ENCODE measurements at regions not wholly inside any gene's neighbourhood (a gene's known extent, or its start where the extent isn't known, plus 50 kb on each side); places are given as distances from the start of the nearest gene placed in this dataset.
A peak's percentile ranks its signal among the peaks of the same experiment; 100 is the strongest.

DNA sequence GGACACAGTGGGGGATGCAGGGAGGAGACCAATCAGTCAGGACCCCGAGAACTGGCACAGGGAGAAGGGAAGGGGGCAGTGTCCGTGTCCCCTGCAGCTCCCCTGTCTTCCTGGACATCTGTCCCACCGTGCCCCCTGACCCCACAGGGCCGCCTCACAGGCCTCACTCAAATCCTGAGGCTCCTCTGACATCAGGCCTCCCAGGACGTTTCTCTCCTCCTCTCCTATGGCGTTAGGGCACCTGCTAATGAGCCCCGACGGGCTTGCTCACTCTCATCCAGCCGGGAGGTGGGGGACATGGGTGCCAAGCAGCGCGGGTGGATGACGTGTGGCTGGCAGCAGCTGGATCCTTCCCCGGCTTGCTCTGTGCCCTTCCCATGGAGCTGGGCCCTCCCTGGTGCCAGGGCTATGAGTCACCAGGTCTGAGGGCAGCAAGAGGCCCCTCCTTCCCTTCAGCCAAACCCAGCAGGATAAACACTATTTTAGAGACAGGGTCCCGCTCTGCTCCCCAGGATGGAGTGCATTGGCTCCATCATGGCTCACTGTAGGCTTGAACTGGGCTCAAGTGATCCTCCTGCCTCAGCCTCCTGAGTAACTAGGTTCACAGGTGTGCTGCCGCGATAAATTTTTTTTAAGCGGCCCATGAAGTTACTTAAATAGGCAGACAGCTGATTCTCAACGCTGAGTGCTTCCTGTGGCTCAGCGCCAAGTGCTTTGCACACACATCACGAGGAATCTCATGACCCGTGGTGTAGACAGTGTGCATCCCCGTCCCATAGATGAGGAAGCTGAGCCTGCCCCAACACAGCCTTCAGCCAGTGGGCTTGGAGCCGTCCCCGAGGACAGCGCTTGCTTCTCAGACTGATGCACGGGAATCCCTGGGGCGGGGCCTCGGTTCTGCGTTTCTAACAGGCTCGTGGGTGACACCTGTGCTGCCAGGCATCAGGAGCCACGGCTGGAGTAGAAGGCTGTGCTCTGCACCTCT, 64.5 kb upstream of the HDAC4 start:
- FAIRE-seq: peak; percentile 79

DNA sequence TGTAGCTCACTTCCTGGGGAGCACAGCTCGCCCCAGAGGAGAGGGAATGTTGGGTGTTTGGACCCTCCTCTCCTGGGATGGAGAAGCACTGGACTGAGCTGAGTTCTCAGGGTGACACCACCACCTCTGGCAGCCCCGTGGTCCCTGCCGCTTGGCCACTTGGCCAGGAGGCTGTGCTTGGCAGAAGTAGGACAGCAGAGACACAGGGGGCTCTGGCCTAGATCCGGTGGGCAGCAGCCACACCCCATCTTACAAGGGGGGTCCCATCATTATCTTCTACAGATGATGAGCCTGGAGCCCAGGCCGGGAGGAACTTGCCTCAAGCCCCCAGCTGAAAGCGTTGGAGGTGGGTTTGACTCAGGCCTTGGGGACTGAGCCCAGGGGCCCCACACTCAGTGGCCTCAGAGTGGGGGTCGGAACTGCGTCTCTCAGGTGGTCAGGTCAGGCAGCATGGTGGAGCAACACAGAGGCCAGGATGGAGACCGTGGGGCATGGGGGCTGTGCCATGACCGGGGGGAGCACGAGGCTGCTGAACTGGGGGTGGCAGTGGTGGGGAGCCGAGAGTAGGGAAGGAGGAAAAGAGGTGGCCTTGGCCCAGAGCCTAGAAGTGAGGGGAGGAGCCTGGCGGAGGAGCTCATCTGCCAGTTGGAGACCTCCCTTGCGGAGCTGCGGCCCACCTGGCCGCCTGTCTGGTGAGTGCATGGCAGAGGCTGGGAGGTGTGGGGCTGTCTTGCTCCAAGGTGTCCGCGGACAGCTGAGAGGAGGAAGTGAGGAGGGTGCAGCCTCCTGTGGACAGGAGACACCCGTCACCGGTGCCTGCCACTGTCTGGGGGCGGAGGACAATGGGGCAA, 63.6 kb upstream of the HDAC4 start:
- DNase-seq (ENCODE audit: low spot score): no peak
- FAIRE-seq: no peak

More for the DNA sequence above, 64.5 kb upstream of the HDAC4 start:
- DNase-seq (ENCODE audit: low spot score): peak; percentile 96

DNA sequence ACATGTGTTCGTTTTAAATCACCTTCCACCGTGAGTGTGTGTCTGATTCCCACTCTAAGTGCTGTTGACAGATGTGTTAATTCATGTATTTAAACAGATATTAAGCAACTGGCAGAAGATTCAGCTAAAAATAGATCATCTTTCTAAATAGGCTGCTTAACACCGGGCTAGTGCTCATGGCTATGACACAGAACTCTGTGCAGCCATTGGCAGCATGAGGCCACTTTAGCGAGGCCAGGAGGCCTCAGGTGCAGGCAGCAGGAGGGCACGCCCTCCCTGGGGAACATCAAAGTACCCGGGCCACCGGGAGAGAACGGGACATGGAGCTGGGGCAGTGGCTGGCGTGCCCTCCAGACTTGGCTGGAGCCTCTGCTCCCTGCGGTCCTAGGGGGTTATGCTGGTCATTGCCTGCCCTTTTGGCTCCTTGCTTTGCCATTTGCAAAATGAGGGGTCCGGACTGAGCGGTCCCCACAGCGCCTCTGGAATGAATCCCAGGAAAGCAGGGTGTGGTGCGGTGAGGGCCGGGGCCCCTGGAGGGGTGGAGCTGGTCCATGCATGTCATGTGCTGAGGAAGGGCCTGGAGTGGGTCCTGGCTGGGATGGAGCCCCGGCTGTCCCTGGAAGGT, 62.8 kb upstream of the HDAC4 start:
- FAIRE-seq: no peak
- DNase-seq (ENCODE audit: low spot score): no peak

DNA sequence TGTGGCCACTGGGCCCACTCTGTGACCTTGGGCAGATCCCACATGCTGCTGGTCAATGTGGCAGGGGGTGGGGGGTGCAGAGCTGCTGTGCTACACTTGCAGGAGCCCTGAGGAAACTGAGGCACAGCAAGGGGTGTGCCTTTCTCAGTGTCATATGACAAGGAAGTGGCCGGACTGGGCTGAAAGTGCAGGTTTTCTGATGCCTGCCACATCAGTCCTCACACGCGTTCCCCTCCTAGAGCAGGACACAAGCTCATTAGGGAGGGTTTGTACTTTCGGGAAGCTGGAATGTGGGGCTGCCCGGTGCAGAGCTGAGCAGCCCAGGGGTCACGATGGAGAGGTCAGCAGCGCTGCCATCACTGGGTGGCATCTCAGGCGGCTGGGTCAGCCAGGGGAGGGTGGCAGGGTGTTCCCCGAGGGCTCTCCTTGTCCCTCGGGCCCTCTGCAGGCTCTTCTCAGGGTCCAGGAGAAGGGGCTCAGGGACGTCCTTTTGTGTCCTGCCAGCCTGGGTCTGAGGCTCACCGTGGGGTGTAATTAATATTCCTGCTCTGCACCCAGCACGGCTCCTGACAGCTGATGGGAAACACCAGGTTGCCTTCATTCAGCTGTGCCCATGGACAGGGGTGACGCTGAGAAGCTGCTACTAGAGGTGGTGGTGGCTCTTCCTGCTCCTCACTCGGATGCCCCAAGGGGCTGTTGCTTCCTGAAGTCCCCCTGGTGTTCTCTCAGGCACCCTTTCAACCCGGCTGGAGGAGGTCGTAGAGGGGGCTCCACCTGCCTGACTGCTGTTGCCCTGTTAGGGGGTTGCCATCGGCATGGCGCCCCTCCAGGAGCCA, 62.1 kb upstream of the HDAC4 start:
- no peak for FAIRE-seq
- DNase-seq (ENCODE audit: low spot score): no peak

DNA sequence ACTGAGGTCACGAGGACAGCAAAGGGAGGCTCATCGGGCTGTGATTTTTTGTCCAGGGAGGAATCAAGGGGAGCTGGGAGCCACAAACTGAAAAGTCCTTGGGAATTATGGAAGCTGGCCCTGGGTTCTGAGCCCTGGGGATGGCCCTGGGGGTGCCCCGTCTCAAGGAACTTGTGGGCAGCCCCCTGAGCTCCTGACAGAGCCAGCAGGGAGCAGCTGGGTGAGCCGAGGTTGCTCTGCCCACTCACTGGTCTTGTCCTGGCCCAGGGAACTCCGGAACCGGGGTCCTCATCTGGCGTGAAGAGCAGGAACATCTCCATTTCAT, 61.3 kb upstream of the HDAC4 start:
- no peak for FAIRE-seq

DNA sequence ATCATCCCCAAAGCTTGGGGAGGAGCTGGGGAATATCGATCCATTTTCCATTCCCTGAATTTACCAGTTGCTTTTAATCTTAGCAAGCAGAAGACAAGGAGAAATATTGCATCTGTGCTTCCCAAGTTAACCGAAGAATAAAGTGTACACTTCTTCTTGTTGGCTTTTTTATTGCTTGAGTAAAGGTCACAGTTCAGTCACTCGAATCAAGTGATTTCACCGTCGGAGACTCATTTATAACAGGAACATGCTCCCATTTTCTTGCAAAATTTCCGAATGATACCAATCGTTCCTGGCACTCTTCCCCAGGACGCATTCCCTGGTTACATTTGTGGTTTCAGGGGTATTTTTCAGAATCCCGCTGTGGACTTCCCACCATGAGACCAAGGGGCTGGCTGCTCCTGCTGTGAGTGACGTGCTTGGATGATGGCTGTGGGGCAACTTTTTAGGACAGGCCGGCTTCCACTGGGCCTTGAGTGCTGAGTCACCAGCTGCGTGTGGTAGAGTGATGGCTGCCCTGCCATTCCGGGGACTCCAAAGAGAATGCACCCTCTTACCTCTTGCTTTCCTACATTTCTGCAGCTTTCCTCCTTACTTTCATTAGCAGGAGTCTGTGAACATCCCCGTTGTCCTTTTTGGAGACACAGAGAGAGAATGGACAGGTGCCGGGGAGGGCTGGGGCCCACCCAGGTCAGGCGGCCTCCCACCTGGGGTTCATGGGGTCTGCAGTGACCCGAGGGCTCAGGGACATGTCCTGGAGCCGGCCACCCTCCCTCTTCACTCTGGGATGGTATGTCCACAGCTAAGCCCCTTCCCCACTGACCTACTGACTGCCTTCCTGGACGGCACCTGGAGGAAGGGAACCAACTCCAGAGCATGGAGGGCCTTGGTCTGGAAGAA, 60.7 kb upstream of the HDAC4 start:
- DNase-seq (ENCODE audit: low spot score) (no peak), FAIRE-seq (no peak)

More for the DNA sequence above, 61.3 kb upstream of the HDAC4 start:
- no peak for DNase-seq (ENCODE audit: low spot score)

DNA sequence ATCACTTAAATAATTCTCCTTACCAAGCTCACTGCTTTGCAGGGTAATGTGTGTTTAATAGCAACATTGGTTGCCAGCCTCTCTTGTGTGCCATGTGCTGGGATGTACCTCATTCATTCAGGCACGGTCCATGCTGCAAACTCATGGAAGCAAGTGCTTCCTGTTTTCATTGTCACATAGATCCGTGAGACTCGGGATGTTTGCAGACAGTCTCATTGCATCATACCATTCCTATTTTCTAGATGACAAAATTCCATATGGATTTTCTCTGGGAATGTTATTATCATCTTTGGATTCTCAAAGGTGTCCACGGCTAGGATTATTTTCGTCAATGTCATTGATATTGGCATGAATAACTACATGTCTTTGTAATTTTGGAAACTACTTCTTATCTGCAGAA, 60.0 kb upstream of the HDAC4 start:
- no peak for FAIRE-seq

DNA sequence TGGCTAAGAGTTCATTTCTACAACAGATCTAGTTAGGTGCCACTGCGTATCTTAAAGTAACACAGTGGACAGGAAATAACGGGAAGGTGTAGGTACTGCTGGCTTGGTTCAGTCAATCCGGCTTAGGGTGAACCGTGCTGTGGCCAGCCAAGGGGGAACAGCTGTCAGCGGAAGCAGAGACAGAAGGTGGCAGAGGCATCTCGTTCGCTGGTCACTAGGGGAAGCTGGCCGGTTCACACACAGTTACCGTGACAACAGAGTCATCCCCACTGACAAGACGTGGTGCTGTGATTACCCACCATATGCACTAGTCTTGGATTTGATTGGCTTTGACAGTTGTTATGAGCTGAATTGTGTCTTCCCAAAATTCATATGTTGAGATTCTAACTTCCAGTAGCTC, 58.8 kb upstream of the HDAC4 start:
- DNase-seq (ENCODE audit: low spot score) (no peak), FAIRE-seq (no peak)

More for the DNA sequence above, 60.0 kb upstream of the HDAC4 start:
- no peak for DNase-seq (ENCODE audit: low spot score)

DNA sequence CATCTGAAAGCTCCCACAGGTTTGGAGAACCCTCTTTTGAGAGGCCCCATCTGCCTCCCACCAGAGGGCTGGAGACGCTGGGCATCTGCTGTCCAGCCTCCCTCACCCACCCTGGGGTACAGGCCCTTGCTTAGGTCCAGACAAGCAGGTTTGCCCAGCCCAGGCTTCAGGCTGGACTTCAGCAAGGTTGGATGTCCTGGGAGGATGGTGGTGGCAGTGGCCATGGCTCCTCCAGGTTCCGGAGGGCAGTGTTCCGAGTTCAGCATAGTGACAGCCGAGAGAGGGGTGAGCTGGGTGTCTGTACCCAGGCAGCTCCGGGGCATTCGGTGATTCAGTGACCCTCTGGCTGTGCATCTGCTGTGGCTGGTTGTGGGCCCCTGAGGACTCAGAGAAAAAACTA, 58.2 kb upstream of the HDAC4 start:
- FAIRE-seq (no peak), DNase-seq (ENCODE audit: low spot score) (no peak)

DNA sequence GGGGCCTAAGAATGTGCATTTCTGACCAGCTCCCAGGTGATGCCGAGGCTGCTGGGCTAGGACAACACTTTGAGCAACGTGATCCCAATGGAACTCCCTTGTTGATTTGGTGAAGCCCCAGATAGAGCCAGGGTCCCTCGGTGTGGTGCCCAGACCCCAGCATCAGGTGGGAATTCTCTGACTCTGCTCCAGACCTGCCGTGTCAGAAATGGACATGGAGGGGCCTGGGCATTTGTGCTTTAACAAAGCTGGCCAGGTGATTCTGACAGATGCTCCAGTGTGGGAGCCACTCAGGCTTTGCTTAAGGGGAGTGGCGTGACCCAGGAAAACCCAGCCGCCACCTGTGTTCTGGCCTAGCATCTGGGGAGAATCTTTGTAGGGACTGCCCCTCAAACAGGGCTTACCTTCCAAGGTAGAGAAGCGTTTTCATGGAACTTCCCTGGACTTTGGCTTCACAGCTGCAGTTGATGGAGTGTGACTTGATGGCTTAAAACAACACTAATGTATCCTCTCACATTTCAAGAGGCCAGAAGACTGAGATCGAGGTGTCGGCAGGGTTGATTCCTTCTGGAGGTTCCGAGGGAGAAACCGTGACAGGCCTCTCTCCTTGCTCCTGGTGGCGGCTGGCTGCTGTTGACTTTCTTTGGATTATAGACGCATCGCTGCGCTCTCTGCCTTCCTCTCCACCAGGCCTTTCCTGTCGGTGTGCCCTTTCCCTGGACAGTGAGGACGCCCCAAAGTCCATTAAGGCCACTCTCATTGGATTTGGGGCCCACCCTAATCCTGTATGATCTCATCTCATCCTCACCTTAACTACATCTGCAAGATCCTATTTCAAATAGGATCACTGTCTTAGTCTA, 57.0 kb upstream of the HDAC4 start:
- FAIRE-seq (no peak), DNase-seq (ENCODE audit: low spot score) (no peak)

DNA sequence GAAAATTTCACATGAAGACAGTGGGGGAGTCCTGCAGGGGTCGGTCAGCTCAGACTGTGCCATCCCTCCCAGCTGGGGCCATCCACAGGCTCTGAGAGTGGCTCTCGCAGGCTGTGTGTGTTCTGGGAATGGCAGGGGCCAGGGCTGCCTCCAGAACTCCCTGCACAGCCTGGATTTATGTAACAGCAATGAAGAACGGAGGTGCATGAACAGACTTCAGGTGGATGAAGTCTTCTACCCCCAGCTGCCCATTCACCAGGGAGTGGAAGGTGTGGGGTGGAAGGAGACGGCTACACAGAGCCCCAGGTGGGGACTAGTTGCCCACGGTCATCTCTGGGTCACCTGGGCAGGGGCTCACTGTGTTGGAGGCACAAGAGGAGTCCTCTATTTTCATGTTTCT, 56.1 kb upstream of the HDAC4 start:
- FAIRE-seq (no peak), DNase-seq (ENCODE audit: low spot score) (no peak)

DNA sequence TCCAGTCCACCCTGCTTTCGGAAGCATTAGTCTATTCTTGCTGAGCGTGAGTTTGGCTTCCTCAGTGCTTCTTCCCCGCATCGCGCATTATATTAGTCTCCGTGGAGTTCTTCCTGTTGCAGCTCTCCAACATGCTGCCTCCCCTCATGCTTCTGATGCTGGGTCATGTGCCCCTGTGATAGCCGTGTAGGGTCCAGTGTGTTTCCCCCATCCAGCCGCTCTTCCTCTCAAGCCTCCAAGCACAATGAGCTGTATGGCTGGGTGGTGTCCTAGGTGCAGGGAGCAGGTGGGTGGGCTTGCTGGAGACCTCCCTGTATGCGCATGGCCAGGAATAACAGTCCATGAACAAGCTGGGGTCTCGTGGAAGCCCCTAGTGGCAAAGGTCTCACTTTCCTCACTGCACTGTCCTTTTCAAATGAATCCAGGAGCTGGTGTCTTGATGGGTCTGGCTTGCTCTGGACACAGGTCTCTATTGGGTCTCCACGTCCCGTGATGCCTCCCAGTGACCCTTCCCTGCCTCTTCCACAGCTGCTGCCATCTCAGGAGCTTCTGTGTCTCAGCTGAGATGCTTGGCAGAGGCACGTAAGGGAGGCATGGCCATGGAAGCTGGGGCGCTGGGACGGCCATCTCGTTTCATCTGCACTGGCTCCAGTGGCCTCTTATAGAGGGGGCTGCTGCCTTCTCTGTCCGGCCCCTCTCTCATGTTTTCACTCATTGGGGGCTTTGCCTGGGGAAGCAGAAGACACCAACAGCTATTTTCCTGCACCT, 54.8 kb upstream of the HDAC4 start:
- DNase-seq (ENCODE audit: low spot score) (no peak), FAIRE-seq (no peak)

DNA sequence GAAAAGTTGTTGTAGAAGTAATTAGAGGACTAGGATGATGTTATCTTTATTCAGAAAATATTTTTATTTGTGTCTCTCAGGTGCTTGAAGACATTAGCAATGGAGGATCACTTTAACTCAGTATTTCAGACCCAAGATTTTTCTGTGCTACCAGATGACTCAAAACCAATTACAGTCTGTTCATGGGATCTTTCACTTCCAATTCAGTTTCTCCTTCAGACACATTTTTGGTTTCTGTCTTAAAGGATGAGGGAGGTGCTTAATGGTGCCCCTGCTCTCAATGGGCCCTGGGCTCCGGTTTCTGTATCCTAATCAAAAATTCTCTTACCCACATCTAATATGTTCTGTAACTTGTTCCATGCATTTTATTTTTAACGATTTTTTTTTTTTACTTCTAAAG, 53.7 kb upstream of the HDAC4 start:
- DNase-seq (ENCODE audit: low spot score) (no peak), FAIRE-seq (no peak)
